ENCODE measurements at regions not wholly inside any gene's neighbourhood (a gene's known extent, or its start where the extent isn't known, plus 50 kb on each side); places are given as distances from the start of the nearest gene placed in this dataset.
A peak's percentile ranks its signal among the peaks of the same experiment; 100 is the strongest.

- DNase-seq, result peak in 2 of 10 donors; percentile 10 to 61
- intact Hi-C loops (cut with DNase I), result no loop called here
These were observed 141.9 kb downstream of the SLIT2 start for GRCh38 chr4:20393486-20394100.

GRCh38 chr4:20394512-20394911, 142.8 kb downstream of the SLIT2 start:
- intact Hi-C loops (cut with DNase I), result no loop called here
- DNase-seq, result no peak

GRCh38 chr4:20395160-20395773, 143.6 kb downstream of the SLIT2 start:
- peak in 7 of 10 donors; percentile 30 to 71 (median 42) for DNase-seq
- intact Hi-C loops (cut with DNase I), result no loop called here

GRCh38 chr4:20403290-20403689, 151.6 kb downstream of the SLIT2 start:
- no peak for DNase-seq
- intact Hi-C loops (cut with DNase I), result no loop called here

- DNase-seq, result no peak
- intact Hi-C loops (cut with DNase I), result no loop called here
These were observed 152.1 kb downstream of the SLIT2 start for GRCh38 chr4:20403846-20404245.

- intact Hi-C loops (cut with DNase I), result no loop called here
These were observed 156.9 kb downstream of the SLIT2 start for GRCh38 chr4:20408611-20409010.

GRCh38 chr4:20412072-20412471, 160.4 kb downstream of the SLIT2 start:
- intact Hi-C loops (cut with DNase I), result no loop called here
- no peak for DNase-seq

More at GRCh38 chr4:20408611-20409010, 156.9 kb downstream of the SLIT2 start:
- peak in 2 of 10 donors; percentile 19 to 76 for DNase-seq

- DNase-seq, result no peak
- intact Hi-C loops (cut with DNase I), result no loop called here
These were observed 165.1 kb downstream of the SLIT2 start for GRCh38 chr4:20416800-20417199.

- intact Hi-C loops (cut with DNase I), result no loop called here
- DNase-seq, result no peak
These were observed 167.3 kb downstream of the SLIT2 start for GRCh38 chr4:20418861-20419451.

- intact Hi-C loops (cut with DNase I), result loop anchor here (10.0 kb wide), 1 partner anchor 124 kb away; no protein-coding TSS in a partner anchor
- no peak for DNase-seq
These were observed 169.4 kb downstream of the SLIT2 start for GRCh38 chr4:20420916-20421602.

GRCh38 chr4:20421603-20421985, 169.9 kb downstream of the SLIT2 start:
- intact Hi-C loops (cut with DNase I), result loop anchor here (10.0 kb wide), 1 partner anchor 123 kb away; no protein-coding TSS in a partner anchor
- no peak for DNase-seq

- intact Hi-C loops (cut with DNase I), result loop anchor here (10.0 kb wide), 1 partner anchor 122 kb away; no protein-coding TSS in a partner anchor
- DNase-seq, result peak in 2 of 10 donors; percentile 8 to 28
These were observed 170.7 kb downstream of the SLIT2 start for GRCh38 chr4:20422398-20422797.

- DNase-seq, result no peak
- intact Hi-C loops (cut with DNase I), result loop anchor here (10.0 kb wide), 1 partner anchor 121 kb away; no protein-coding TSS in a partner anchor
These were observed 171.7 kb downstream of the SLIT2 start for GRCh38 chr4:20423420-20423819.

GRCh38 chr4:20426028-20426427, 174.3 kb downstream of the SLIT2 start:
- DNase-seq, result peak in 2 of 10 donors; percentile 11 to 18
- intact Hi-C loops (cut with DNase I), result loop anchor here (5.0 to 10.0 kb wide), 2 partner anchors 119 to 261 kb away; no protein-coding TSS in a partner anchor

- intact Hi-C loops (cut with DNase I), result loop anchor here (1.0 to 10.0 kb wide), 3 partner anchors 116 to 259 kb away; no protein-coding TSS in a partner anchor
- DNase-seq, result no peak
These were observed 176.9 kb downstream of the SLIT2 start for GRCh38 chr4:20428436-20429160.

GRCh38 chr4:20430259-20430941, 178.7 kb downstream of the SLIT2 start:
- no peak for DNase-seq
- intact Hi-C loops (cut with DNase I), result no loop called here

GRCh38 chr4:20431543-20431951, 179.8 kb downstream of the SLIT2 start:
- intact Hi-C loops (cut with DNase I), result no loop called here
- DNase-seq, result no peak

- intact Hi-C loops (cut with DNase I), result no loop called here
- no peak for DNase-seq
These were observed 180.4 kb downstream of the SLIT2 start for GRCh38 chr4:20432088-20432487.

GRCh38 chr4:20433097-20433705, 181.5 kb downstream of the SLIT2 start:
- DNase-seq, result no peak
- intact Hi-C loops (cut with DNase I), result no loop called here
